Neural progenitor cell (in vitro differentiated cells): ENCODE measurements at regions not wholly inside any gene's neighbourhood (a gene's known extent, or its start where the extent isn't known, plus 50 kb on each side); places are given as distances from the start of the nearest gene placed in this dataset.

Experiments
- EZH2 ChIP-seq: fragments of 200-600 bp; sonication (generic); IDR thresholded peaks from 2 replicates; pipeline ENCODE4 v1.6.1; 2017; ENCODE audit warnings: antibody characterized with exemption, mild to moderate bottlenecking, moderate library complexity
- TF ChIP-seq, protein P1 (sequence below): fragments of 200-600 bp; sonication (generic); IDR thresholded peaks from 2 replicates; pipeline ENCODE4 v1.5.1; 2017; ENCODE audit warnings: antibody characterized with exemption, mild to moderate bottlenecking

- TF ChIP-seq, protein P1, sequence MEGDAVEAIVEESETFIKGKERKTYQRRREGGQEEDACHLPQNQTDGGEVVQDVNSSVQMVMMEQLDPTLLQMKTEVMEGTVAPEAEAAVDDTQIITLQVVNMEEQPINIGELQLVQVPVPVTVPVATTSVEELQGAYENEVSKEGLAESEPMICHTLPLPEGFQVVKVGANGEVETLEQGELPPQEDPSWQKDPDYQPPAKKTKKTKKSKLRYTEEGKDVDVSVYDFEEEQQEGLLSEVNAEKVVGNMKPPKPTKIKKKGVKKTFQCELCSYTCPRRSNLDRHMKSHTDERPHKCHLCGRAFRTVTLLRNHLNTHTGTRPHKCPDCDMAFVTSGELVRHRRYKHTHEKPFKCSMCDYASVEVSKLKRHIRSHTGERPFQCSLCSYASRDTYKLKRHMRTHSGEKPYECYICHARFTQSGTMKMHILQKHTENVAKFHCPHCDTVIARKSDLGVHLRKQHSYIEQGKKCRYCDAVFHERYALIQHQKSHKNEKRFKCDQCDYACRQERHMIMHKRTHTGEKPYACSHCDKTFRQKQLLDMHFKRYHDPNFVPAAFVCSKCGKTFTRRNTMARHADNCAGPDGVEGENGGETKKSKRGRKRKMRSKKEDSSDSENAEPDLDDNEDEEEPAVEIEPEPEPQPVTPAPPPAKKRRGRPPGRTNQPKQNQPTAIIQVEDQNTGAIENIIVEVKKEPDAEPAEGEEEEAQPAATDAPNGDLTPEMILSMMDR: no peak
- TF ChIP-seq EZH2: no peak
Observed at GRCh38 chr3:77780278-77780996, 740.5 kb downstream of the ROBO2 start.
